DND-41 (cell line): ENCODE measurements at regions not wholly inside any gene's neighbourhood (a gene's known extent, or its start where the extent isn't known, plus 50 kb on each side); places are given as distances from the start of the nearest gene placed in this dataset.
A peak's percentile ranks its signal among the peaks of the same experiment; 100 is the strongest.

Experiments used
- EZH2 ChIP-seq: IDR thresholded peaks from 3 replicates; pipeline ENCODE4 v1.6.1; 2012; ENCODE audit warnings: borderline replicate concordance, low read depth, mild to moderate bottlenecking, moderate library complexity, low read length, inconsistent platforms; ENCODE audit not compliant: severe bottlenecking
- TF ChIP-seq, protein P1 (sequence below): IDR thresholded peaks from 2 replicates; pipeline ENCODE4 v1.5.1; 2012; ENCODE audit warnings: borderline replicate concordance, low read length, moderate library complexity, mild to moderate bottlenecking; ENCODE audit not compliant: poor library complexity, severe bottlenecking; ENCODE audit errors: extremely low read depth

DNA sequence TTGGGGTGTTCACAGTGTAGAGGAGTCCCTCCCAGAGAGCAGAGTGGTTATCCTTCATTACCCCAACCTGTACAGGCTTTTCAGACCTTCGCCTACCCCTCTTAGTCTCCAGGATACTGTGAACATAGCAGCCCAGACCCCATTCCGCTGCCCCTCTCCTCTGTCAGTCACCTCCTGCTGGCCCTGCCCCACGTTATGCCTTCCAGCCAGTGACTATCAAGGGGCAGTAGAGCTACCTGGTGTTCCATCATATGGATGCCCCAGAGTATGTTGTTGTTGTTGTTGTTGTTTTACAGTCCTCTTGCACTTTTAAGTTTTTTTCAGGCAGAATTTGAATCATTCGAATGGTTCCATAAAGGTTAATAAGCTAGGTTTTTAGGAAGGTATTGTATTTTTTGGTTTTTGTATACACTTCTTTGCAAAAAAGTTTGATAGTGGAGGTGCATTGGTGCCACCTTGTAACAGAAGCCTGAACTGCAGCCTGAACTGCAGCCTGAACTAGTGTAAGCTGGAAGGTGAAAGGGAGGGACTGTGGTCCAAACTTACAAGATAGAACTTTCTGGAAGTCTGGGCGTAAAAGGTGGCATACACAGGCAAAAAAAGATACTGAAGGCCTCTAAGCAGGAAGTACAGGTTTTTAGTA, 101.4 kb upstream of the RAB40AL start:
- TF ChIP-seq, protein P1, sequence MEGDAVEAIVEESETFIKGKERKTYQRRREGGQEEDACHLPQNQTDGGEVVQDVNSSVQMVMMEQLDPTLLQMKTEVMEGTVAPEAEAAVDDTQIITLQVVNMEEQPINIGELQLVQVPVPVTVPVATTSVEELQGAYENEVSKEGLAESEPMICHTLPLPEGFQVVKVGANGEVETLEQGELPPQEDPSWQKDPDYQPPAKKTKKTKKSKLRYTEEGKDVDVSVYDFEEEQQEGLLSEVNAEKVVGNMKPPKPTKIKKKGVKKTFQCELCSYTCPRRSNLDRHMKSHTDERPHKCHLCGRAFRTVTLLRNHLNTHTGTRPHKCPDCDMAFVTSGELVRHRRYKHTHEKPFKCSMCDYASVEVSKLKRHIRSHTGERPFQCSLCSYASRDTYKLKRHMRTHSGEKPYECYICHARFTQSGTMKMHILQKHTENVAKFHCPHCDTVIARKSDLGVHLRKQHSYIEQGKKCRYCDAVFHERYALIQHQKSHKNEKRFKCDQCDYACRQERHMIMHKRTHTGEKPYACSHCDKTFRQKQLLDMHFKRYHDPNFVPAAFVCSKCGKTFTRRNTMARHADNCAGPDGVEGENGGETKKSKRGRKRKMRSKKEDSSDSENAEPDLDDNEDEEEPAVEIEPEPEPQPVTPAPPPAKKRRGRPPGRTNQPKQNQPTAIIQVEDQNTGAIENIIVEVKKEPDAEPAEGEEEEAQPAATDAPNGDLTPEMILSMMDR, result peak; percentile 61
- no peak for TF ChIP-seq EZH2
